Smooth muscle cell (in vitro differentiated cells): ENCODE measurements at regions not wholly inside any gene's neighbourhood (a gene's known extent, or its start where the extent isn't known, plus 50 kb on each side); places are given as distances from the start of the nearest gene placed in this dataset.

Experiments
- DNase-seq: peaks from one replicate; lab custom pipeline; 2025; ENCODE audit not compliant: unreplicated experiment; lab: John Stamatoyannopoulos, UW
- H2AFZ ChIP-seq: fragments of 200-600 bp; sonication (generic); 2 replicates; pipeline ENCODE4 v1.6.0; 2016; ENCODE audit warnings: antibody characterized with exemption, low read depth, mild to moderate bottlenecking
- H3F3A ChIP-seq: fragments of 200-600 bp; sonication (generic); 2 replicates; pipeline ENCODE4 v1.6.0; 2017; ENCODE audit warnings: antibody characterized with exemption, low read depth
- H3K27ac ChIP-seq: fragments of 200-600 bp; sonication (generic); 2 replicates; pipeline ENCODE4 v1.5.1; 2016; ENCODE audit warnings: low read depth, mild to moderate bottlenecking
- H3K27me3 ChIP-seq: fragments of 200-600 bp; sonication (generic); 2 replicates; pipeline ENCODE4 v1.6.1; 2016; ENCODE audit warnings: low read depth, mild to moderate bottlenecking
- H3K36me3 ChIP-seq: fragments of 200-600 bp; sonication (generic); 2 replicates; pipeline ENCODE4 v1.5.1; 2016; ENCODE audit warnings: low read depth
- H3K4me1 ChIP-seq: fragments of 200-600 bp; sonication (generic); 2 replicates; pipeline ENCODE4 v1.5.1; 2016; ENCODE audit warnings: low read depth
- H3K4me2 ChIP-seq: fragments of 200-600 bp; sonication (generic); 2 replicates; pipeline ENCODE4 v1.6.0; 2016; ENCODE audit warnings: mild to moderate bottlenecking
- H3K4me3 ChIP-seq: fragments of 200-600 bp; sonication (generic); 2 replicates; pipeline ENCODE4 v1.5.1; 2016; ENCODE audit warnings: mild to moderate bottlenecking
- H3K79me2 ChIP-seq: fragments of 200-600 bp; sonication (generic); 2 replicates; pipeline ENCODE4 v1.6.0; 2016; ENCODE audit warnings: low read depth, mild to moderate bottlenecking
- H3K9ac ChIP-seq: fragments of 200-600 bp; sonication (generic); 2 replicates; pipeline ENCODE4 v1.6.0; 2016; ENCODE audit warnings: low read depth
- H3K9me3 ChIP-seq: fragments of 200-600 bp; sonication (generic); replicated peaks from 2 replicates; pipeline ENCODE4 v1.5.1; 2016; ENCODE audit warnings: low read depth
- H4K20me1 ChIP-seq: fragments of 200-600 bp; sonication (generic); 2 replicates; pipeline ENCODE4 v1.6.0; 2016; ENCODE audit warnings: low read depth
- WGBS: methylation state at CpG from one replicate; pipeline ENCODE4 v1.1.7; 2016; ENCODE audit warnings: low lambda C conversion rate; 5-methylcytosine and 5-hydroxymethylcytosine counted together
- TF ChIP-seq, protein P1 (sequence below): fragments of 200-600 bp; sonication (generic); IDR thresholded peaks from 2 replicates; pipeline ENCODE4 v1.5.1; 2017; ENCODE audit warnings: borderline replicate concordance, mild to moderate bottlenecking, antibody characterized with exemption; ENCODE audit not compliant: insufficient read depth, poor library complexity, severe bottlenecking

- H3K27ac ChIP-seq, result no peak overlapping the region
- no peak for DNase-seq
- no peak overlapping the region for H3K4me3 ChIP-seq
- no peak overlapping the region for H3K9ac ChIP-seq
- 72% methylated on average over 3 of the region's 3 CpGs for WGBS
- H2AFZ ChIP-seq, result no peak overlapping the region
- H3K9me3 ChIP-seq, result no peaks in the 10 kb centered on the region
- H3K4me2 ChIP-seq, result no peak overlapping the region
- no peaks in the 10 kb centered on the region for H3K36me3 ChIP-seq
- no peaks in the 10 kb centered on the region for H3F3A ChIP-seq
- no peaks in the 10 kb centered on the region for H3K4me1 ChIP-seq
- H4K20me1 ChIP-seq, result no peaks in the 10 kb centered on the region
- no peaks in the 10 kb centered on the region for H3K79me2 ChIP-seq
- H3K27me3 ChIP-seq, result no peaks in the 10 kb centered on the region
- TF ChIP-seq, protein P1, sequence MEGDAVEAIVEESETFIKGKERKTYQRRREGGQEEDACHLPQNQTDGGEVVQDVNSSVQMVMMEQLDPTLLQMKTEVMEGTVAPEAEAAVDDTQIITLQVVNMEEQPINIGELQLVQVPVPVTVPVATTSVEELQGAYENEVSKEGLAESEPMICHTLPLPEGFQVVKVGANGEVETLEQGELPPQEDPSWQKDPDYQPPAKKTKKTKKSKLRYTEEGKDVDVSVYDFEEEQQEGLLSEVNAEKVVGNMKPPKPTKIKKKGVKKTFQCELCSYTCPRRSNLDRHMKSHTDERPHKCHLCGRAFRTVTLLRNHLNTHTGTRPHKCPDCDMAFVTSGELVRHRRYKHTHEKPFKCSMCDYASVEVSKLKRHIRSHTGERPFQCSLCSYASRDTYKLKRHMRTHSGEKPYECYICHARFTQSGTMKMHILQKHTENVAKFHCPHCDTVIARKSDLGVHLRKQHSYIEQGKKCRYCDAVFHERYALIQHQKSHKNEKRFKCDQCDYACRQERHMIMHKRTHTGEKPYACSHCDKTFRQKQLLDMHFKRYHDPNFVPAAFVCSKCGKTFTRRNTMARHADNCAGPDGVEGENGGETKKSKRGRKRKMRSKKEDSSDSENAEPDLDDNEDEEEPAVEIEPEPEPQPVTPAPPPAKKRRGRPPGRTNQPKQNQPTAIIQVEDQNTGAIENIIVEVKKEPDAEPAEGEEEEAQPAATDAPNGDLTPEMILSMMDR, result no peak
Observed at GRCh38 chr3:53970661-53971060, 79.0 kb upstream of the SELENOK start.

DNA sequence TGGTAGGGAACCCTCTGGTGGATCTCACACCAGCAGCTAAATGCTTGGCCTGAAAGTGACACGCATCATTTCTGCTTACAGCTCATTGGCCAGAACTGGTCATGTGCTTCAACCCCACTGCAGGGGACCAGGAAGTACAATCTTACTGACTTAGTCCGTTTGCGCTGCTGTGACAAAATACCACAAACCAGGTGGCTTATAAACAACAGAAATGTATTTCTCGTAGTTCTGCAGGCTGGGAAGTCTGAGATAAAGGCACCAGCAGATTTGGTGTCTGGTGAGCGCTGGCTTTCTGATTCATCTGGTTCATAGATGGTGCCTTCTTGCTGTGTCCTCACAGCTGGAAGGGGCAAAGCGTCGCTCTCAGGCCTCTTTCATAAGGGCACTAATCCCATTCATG lies 77.4 kb upstream of the SELENOK start:
- Histone ChIP-seq H2AFZ (no peak overlapping the region), H3K9ac (no peak overlapping the region), H3K79me2 (no peaks in the 10 kb centered on the region), H3K4me1 (no peaks in the 10 kb centered on the region), H3K27ac (no peak overlapping the region), H3F3A (no peaks in the 10 kb centered on the region), H3K9me3 (no peaks in the 10 kb centered on the region), H4K20me1 (no peaks in the 10 kb centered on the region), H3K4me2 (no peak overlapping the region), H3K27me3 (no peaks in the 10 kb centered on the region), H3K36me3 (no peaks in the 10 kb centered on the region), H3K4me3 (no peak overlapping the region)
- TF ChIP-seq, protein P1, result no peak
- 87% methylated on average over 7 of the region's 7 CpGs for WGBS
- no peak for DNase-seq

- no peaks in the 10 kb centered on the region for H3K79me2 ChIP-seq
- TF ChIP-seq, protein P1, result no peak
- no peak overlapping the region for H3K27ac ChIP-seq
- 94% methylated on average over 1 of the region's 1 CpG for WGBS
- no peaks in the 10 kb centered on the region for H3K36me3 ChIP-seq
- H4K20me1 ChIP-seq, result no peaks in the 10 kb centered on the region
- DNase-seq, result no peak
- no peak overlapping the region for H3K9ac ChIP-seq
- no peaks in the 10 kb centered on the region for H3K27me3 ChIP-seq
- H3K4me1 ChIP-seq, result no peaks in the 10 kb centered on the region
- H2AFZ ChIP-seq, result no peak overlapping the region
- H3F3A ChIP-seq, result no peaks in the 10 kb centered on the region
- H3K9me3 ChIP-seq, result no peaks in the 10 kb centered on the region
- no peak overlapping the region for H3K4me2 ChIP-seq
- H3K4me3 ChIP-seq, result no peak overlapping the region
Observed at GRCh38 chr3:53965291-53965690, 73.6 kb upstream of the SELENOK start.

DNA sequence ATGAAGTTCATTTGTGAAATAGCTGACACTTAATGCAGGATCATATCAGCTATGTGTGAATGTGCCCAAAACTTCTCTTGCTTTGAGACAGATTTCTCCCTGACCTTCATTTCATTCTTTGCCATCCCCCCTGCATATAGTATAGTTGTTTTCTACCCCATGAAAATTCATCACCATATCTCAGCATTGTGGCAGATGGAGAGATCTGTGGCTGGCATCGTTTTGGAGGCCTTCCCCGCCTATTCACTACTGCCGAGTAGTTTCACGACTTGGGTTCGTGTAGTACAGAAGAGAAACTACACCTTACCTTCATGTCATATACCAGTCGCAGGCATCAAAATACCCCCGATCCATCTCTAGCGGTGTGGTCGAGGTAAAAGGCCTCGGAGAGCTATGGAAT lies 66.2 kb upstream of the SELENOK start:
- TF ChIP-seq, protein P1, result no peak
- H3K9ac ChIP-seq, result no peak overlapping the region
- no peak overlapping the region for H3K4me3 ChIP-seq
- no peak for DNase-seq
- no peaks in the 10 kb centered on the region for H3K79me2 ChIP-seq
- H2AFZ ChIP-seq, result no peak overlapping the region
- H3K4me2 ChIP-seq, result no peak overlapping the region
- H4K20me1 ChIP-seq, result no peaks in the 10 kb centered on the region
- no peaks in the 10 kb centered on the region for H3K9me3 ChIP-seq
- no peaks in the 10 kb centered on the region for H3K4me1 ChIP-seq
- H3K27ac ChIP-seq, result no peak overlapping the region
- H3F3A ChIP-seq, result no peaks in the 10 kb centered on the region
- 94% methylated on average over 10 of the region's 10 CpGs for WGBS
- H3K36me3 ChIP-seq, result no peaks in the 10 kb centered on the region
- peaks cover 41% of the 10 kb centered on the region for H3K27me3 ChIP-seq
